OCI-LY1 (cell line): ENCODE measurements at regions not wholly inside any gene's neighbourhood (a gene's known extent, or its start where the extent isn't known, plus 50 kb on each side); places are given as distances from the start of the nearest gene placed in this dataset.

Experiments used
- H2AFZ ChIP-seq: fragments of 200-600 bp; sonication (generic), shearing (Covaris generic); 2 replicates; pipeline ENCODE4 v1.6.0; 2014; ENCODE audit warnings: antibody characterized with exemption, mild to moderate bottlenecking, low read length
- H3F3A ChIP-seq: fragments of 200-600 bp; sonication (generic), shearing (Covaris generic); 2 replicates; pipeline ENCODE4 v1.6.0; 2014; ENCODE audit warnings: mild to moderate bottlenecking, antibody characterized with exemption, low read length, moderate library complexity; ENCODE audit not compliant: insufficient read depth
- H3K27ac ChIP-seq: fragments of 200-600 bp; sonication (generic); 2 replicates; pipeline ENCODE4 v1.5.1; 2014; ENCODE audit warnings: low read length, mixed run types, mild to moderate bottlenecking, low read depth; ENCODE audit not compliant: poor library complexity, severe bottlenecking
- H3K27me3 ChIP-seq: fragments of 200-600 bp; sonication (generic); 2 replicates; pipeline ENCODE4 v1.6.0; 2014; ENCODE audit warnings: antibody characterized with exemption, mild to moderate bottlenecking, low read length, moderate library complexity; ENCODE audit not compliant: insufficient read depth
- H3K36me3 ChIP-seq: fragments of 200-600 bp; sonication (generic); 2 replicates; pipeline ENCODE4 v1.6.1; 2014; ENCODE audit warnings: mild to moderate bottlenecking, antibody characterized with exemption, low read length, moderate library complexity, mixed read lengths; ENCODE audit not compliant: insufficient read depth
- H3K4me1 ChIP-seq: fragments of 200-600 bp; sonication (generic); 2 replicates; pipeline ENCODE4 v1.5.1; 2014; ENCODE audit warnings: mild to moderate bottlenecking, low read length, moderate library complexity; ENCODE audit not compliant: insufficient read depth, severe bottlenecking
- H3K4me2 ChIP-seq: fragments of 200-600 bp; sonication (generic), shearing (Covaris generic); 2 replicates; pipeline ENCODE4 v1.6.1; 2014; ENCODE audit warnings: low read length
- H3K4me3 ChIP-seq: fragments of 200-600 bp; sonication (generic); 2 replicates; pipeline ENCODE4 v1.5.1; 2014; ENCODE audit warnings: low read length, low read depth, mild to moderate bottlenecking, mixed read lengths; ENCODE audit not compliant: poor library complexity, severe bottlenecking
- H3K79me2 ChIP-seq: fragments of 200-600 bp; shearing (Covaris generic); 2 replicates; pipeline ENCODE4 v1.6.1; 2016; ENCODE audit warnings: mixed run types, low read length, mixed read lengths; ENCODE audit not compliant: insufficient read depth
- H3K9ac ChIP-seq: fragments of 200-600 bp; sonication (generic), shearing (Covaris generic); 2 replicates; pipeline ENCODE4 v1.6.1; 2014; ENCODE audit warnings: mild to moderate bottlenecking, low read length, mixed read lengths
- H3K9me2 ChIP-seq: fragments of 200-600 bp; sonication (generic), shearing (Covaris generic); 2 replicates; pipeline ENCODE4 v1.6.1; 2014; ENCODE audit warnings: low read depth, mild to moderate bottlenecking, low read length, mixed read lengths
- H3K9me3 ChIP-seq: fragments of 200-600 bp; shearing (Covaris generic); 2 replicates; pipeline ENCODE4 v1.6.1; 2014; ENCODE audit warnings: low read length, mixed read lengths
- H4K20me1 ChIP-seq: fragments of 200-600 bp; sonication (generic), shearing (Covaris generic); 2 replicates; pipeline ENCODE4 v1.6.0; 2016; ENCODE audit warnings: mild to moderate bottlenecking, low read length; ENCODE audit not compliant: insufficient read depth
- CTCF ChIP-seq: fragments of 200-600 bp; sonication (generic), shearing (Covaris generic); IDR thresholded peaks from 2 replicates; pipeline ENCODE4 v1.5.1; 2017; ENCODE audit warnings: mild to moderate bottlenecking, antibody characterized with exemption, low read length, moderate library complexity, mixed read lengths
- EZH2 ChIP-seq: fragments of 200-600 bp; sonication (generic), shearing (Covaris generic); IDR thresholded peaks from 2 replicates; pipeline ENCODE4 v1.8.0; 2017; ENCODE audit warnings: borderline replicate concordance, mixed run types, mild to moderate bottlenecking, antibody characterized with exemption, low read length, moderate library complexity, mixed read lengths

DNA sequence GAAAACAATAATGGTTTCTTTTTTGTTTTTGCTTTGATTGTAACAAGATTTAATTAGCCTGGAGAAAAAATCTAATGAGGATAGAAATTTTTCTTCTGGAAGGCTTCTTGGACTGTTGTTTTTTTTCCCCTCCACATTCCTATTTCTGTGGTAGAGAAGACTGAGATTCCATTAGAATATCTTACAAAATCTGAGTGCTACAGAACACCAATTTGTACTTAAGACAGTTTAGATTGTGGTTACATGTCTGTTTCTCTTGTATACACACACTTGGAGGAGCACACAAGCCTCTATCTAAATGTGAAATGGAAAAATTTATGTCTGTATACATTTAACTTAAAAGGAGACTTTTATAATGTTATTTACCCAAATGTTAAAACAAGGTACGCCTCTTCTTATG is 176.9 kb upstream of the ARSJ start:
- no peak overlapping the region for H3K9ac ChIP-seq
- H3K36me3 ChIP-seq, result no peaks in the 10 kb centered on the region
- H3K27me3 ChIP-seq, result no peaks in the 10 kb centered on the region
- H3K4me1 ChIP-seq, result no peaks in the 10 kb centered on the region
- H3K4me3 ChIP-seq, result no peak overlapping the region
- no peaks in the 10 kb centered on the region for H4K20me1 ChIP-seq
- no peak for TF ChIP-seq EZH2
- TF ChIP-seq CTCF, result no peak
- H3K79me2 ChIP-seq, result no peaks in the 10 kb centered on the region
- no peak overlapping the region for H3K27ac ChIP-seq
- no peak overlapping the region for H3K4me2 ChIP-seq
- no peaks in the 10 kb centered on the region for H3F3A ChIP-seq
- H2AFZ ChIP-seq, result no peak overlapping the region
- H3K9me2 ChIP-seq, result no peaks in the 10 kb centered on the region
- no peaks in the 10 kb centered on the region for H3K9me3 ChIP-seq

GRCh38 chr4:114161809-114162208 is 182.4 kb upstream of the ARSJ start:
- Histone ChIP-seq H3K27me3 (no peaks in the 10 kb centered on the region), H2AFZ (no peak overlapping the region), H3K36me3 (no peaks in the 10 kb centered on the region)

DNA sequence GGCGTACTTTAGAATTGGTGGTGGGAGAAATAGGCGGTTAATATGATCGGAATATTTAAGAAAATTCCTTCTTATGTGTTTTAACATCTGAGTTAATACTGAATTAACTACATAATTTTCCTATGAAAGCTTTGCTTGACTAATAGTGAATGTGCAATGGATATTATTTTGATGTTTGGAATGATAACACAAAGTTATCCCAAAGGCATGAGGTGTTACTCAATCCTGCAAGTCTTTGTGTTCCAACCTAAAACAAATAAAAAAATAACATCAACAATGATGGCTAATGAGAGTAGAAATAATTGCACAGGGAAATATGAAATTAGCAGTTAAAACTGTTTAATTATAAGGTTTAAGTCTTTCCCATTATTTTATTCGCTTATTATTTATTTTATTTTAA is 183.6 kb upstream of the ARSJ start:
- TF ChIP-seq EZH2 (no peak), CTCF (no peak)
- Histone ChIP-seq H3K79me2 (no peaks in the 10 kb centered on the region), H3K4me2 (no peak overlapping the region)

More at GRCh38 chr4:114161809-114162208, 182.4 kb upstream of the ARSJ start:
- H4K20me1 ChIP-seq, result no peaks in the 10 kb centered on the region
- no peaks in the 10 kb centered on the region for H3F3A ChIP-seq
- no peaks in the 10 kb centered on the region for H3K4me1 ChIP-seq
- no peak overlapping the region for H3K4me3 ChIP-seq
- no peaks in the 10 kb centered on the region for H3K79me2 ChIP-seq
- H3K9ac ChIP-seq, result no peak overlapping the region
- H3K27ac ChIP-seq, result no peak overlapping the region
- no peaks in the 10 kb centered on the region for H3K9me3 ChIP-seq
- no peaks in the 10 kb centered on the region for H3K9me2 ChIP-seq
- no peak for TF ChIP-seq EZH2
- no peak for TF ChIP-seq CTCF
- H3K4me2 ChIP-seq, result no peak overlapping the region

More for the DNA sequence above, 183.6 kb upstream of the ARSJ start:
- Histone ChIP-seq H3K4me3 (no peak overlapping the region), H3K9me3 (no peaks in the 10 kb centered on the region), H3K4me1 (no peaks in the 10 kb centered on the region), H3F3A (no peaks in the 10 kb centered on the region), H2AFZ (no peak overlapping the region), H3K9ac (no peak overlapping the region), H3K36me3 (no peaks in the 10 kb centered on the region), H3K9me2 (no peaks in the 10 kb centered on the region), H3K27me3 (no peaks in the 10 kb centered on the region), H4K20me1 (no peaks in the 10 kb centered on the region), H3K27ac (no peak overlapping the region)
